A204.1 (cell line): ENCODE measurements at regions not wholly inside any gene's neighbourhood (a gene's known extent, or its start where the extent isn't known, plus 50 kb on each side); places are given as distances from the start of the nearest gene placed in this dataset.

ENCODE experiments used
- FAIRE-seq: peaks from 2 replicates; lab custom pipeline; 2012; peaks lifted over from hg19 to GRCh38; lab: Jason Lieb, UNC

DNA sequence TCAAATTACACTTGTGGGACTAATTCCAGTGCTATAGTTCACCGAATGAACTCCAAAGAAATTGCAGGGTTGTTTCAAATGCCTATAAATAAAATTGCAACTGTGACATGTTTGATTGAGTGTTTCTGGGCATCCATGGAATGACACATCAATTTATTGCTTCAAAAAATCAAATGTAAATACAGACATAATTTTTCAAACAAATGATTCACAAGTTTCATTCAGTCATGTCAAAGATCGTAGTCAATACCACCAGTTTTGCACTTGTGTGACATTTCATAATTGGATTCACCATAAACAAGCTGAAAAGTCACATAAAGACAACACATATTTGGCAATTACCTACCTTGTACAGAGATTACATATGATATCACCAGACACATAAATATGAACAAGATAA is 350.8 kb downstream of the CDH2 start:
- FAIRE-seq: no peak

DNA sequence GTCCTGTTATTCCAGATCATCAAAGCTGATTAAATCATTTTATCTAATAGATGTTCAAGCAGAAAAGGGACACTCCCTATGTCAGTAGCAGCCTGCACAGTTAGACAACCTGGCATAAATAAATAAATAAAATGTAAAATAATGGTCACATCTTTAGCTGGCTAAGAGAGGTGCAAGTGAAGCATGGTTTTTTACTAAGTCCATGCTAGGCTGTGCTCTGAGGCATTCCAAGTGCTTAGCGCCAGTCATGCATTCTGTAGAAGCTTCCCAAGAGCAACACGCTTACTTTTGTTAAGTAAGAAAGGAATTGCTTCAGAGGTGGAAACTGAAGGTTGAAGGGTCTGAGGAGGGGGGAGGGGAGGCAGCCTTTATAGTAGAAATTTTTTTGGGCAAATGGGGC is 351.2 kb downstream of the CDH2 start:
- no peak for FAIRE-seq

DNA sequence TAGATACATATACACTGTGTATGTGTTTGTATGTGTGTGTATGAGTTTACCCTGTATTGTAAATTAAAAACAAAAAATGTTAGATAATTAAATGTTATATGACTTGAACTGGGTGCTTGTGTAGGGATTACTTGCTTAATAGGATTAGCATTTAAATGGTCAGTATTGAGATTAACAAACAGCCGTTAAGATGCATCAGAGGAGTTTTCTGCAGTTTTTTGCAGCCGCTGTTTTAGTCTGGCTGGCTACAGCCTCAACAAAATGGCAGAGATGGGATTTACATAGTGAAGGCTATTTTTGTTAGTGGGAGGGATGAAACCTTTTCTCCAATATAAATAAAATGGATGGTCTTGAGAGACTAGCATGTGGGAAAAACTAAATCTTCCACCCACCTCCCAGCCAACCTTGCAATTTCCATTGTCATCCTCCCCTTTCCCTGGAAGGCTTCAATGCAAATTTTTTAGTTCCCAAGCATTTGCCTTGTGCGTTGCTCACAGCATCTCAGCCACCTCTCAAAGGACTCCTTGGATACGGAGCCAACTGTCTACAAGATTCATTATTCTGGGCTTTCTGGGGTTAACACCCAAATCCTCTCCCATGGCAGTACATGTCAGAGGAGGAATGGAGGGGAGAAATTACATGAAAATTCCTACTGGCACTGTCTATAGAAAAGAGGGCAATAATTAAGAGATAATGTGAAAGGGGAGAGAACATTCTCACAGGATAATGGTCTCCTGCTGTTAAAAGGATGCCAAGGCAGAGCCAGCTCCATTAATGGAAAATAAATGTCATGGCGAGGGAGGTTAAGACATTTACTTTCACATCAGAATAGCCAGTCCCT is 351.9 kb downstream of the CDH2 start:
- FAIRE-seq: no peak

DNA sequence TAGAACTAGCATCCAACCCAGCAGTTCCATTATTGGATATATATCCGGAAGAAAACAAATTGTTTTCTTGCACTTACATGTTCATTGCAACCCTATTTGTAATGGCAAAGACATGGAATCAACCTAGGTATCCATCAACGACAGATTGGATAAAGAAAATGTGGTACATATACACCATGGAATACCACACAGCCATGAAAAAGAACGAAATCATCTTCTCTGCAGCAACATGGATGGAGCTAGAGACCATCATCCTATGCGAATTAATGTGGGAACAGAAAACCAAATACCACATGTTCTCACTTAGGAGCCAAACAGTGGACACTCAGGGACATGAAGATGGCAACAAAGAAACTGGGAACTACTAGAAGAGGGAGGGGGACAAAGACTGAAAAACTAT is 352.7 kb downstream of the CDH2 start:
- no peak for FAIRE-seq

DNA sequence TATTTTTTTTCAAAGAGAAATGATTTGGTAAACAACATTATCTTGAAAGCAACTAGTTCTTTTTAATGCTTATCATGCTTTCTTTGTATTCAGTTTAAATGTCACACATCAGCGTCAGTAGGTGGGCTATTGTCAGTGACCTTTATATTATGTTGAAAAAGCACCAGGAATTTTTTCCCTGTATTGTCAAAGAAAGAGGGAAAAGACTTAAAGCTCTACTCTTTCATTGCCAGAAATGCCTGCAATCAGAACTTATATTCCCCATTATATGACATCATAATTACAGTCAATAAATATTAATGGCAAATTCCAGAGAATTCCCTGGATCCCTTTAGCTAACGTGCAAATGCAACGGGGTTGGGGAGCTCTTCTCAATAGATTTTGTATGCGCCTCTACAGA is 353.9 kb downstream of the CDH2 start:
- FAIRE-seq: no peak

DNA sequence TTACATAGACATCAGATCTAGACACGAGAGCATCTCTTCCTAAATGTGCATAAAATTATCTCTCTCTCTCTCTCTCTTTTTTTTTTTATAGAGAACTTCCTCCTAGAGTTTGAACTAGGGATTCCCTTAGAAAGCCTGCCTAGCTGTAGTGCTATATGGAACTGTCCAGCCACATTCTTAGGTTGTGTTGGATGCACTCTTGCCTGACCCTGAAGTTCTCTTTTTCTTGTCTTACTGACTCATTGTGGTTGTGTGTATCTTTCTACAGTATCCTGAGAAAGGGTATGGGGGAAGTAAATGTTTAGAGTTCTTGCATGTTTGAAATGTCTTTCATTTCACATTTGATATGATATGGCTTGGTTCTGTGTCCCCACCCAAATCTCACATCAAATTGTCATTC is 368.2 kb downstream of the CDH2 start:
- no peak for FAIRE-seq

DNA sequence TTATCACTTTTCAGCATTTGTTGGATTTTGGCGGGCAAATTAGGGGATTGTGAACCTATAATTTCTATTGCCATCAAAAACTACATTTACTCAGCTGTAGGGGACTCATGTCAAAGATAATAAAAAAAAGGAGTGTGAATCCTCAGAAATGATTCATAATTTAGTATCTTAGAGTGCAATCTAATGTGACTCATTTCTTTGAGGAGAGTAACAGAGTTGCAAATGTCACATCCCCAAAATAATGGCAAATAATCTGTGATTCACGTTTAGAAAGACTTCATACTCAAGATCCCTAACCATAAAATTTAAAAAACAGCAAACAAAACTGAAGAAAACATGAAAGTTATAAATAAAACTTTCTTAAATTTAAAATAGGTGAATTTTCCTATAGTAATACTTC is 373.0 kb downstream of the CDH2 start:
- no peak for FAIRE-seq

DNA sequence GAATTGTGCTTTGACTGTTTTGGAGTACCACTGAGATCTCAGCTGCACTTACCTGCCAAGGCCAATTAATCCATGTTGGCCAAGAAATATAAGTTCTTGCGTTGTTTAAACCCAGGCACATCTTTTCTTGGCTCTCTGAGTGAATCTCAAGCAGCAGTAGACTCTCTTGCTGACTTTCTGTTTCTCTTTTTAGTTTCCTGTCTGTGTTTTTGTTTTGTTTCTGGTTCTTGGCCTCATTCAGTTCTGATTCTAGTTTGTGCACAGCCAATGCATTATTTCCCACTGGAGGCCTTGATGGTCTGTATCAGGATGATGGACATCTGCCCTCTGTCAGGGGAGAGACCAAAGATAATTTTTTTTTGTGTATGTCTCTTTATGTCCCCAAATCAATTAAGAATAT is 379.4 kb downstream of the CDH2 start:
- FAIRE-seq: no peak

DNA sequence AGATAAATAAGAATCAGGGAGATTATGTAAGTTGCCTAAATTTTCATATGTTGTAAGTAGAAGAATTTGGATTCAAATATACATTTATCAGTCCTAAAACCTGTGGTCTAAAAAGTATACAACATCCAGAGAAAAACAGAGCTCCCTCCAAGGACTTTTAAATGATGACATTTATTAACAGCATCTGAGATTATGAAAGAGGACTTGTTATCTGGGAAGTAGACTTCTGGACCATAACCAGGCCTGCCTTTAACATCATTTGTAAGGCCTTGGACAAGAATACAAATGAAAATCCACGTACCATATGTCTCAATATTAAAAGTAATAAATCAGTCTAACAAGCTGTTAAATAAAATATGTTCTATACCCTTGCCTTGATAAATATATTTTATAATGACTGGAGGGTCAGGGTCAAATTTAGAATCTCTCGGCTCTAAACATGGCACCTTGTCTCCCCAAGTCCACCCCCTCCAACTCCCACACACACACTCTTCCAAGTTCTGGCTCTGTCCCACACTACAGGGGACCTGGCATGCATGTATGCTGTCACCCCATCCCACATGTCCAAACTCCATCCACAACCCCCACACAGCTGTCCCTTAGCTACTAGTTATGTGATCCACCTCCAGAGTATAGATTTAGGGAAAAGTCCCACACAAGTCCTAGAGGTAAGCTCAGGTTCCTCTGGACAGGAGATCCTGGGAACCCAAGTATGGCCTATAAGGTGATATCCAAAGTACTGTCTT is 382.6 kb downstream of the CDH2 start:
- FAIRE-seq: no peak

DNA sequence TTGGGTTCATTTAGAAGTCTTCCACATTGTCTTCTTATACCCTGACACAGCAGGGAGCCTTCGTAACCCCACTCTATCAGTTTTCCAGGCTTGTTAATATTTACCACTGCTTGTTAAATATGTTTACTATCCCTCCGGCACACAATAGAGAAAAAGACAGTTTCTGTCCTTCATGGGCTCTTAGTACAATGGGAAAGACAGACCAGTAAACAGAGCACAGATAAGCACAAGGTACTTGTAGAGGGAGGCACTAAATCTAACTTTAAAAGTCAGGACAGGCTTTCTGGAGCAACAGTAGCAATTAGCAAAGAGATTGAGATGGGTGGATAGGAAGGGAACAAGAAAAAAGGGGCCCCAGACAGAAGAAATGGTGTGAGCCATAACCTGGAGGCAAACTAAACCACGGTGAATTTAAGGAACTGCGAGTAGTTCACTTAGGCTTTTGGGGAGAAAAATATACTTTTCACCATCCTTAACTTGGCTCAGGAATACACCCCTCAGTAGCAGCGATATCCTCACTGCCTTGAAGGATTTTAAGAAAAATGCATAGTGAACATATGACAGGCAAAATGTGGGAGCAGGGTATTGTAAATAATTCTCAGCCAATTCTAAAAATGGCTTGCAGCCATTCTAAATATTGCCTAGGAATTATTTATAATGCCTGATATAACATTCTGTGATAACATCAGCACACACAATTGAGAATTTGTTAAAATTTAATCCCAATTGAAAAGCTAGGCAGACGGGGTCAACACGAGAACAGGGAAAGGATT is 383.7 kb downstream of the CDH2 start:
- FAIRE-seq: no peak

DNA sequence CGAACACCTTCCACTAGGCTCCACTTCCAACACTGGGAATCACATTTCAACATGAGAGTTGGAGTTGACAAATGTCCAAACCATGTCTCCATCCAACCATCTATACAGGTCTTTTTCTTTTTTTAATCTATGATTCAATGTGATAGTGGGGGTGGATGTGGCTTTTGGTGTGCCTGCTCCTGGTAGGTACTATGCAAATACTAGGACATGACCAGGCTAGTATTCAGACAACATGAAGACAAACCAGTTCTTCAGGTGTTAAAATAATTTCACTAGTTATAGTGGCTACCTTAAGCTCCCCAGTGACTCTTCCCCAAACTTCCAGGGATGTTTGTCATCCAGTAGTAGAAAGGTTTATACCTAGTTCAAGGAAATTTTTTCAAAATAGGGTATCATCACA is 387.5 kb downstream of the CDH2 start:
- no peak for FAIRE-seq

DNA sequence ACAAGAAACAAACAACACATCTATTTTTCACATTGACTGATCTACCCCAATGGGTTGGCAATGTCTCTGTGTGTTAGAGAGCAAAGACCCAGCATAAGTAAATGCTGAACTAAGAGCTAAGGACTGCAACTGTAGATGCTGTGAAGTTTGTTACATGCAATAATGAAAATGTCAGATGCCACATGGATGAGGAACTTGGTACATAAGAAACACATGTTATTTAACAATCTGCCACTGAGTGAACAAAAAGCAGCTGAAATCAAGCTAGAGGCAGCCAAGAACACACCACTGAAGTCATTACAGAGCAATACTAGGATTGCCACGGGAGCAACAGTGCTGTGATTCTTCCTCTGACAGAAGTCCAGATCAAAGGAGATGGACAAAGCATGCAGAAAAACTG is 389.4 kb downstream of the CDH2 start:
- no peak for FAIRE-seq

DNA sequence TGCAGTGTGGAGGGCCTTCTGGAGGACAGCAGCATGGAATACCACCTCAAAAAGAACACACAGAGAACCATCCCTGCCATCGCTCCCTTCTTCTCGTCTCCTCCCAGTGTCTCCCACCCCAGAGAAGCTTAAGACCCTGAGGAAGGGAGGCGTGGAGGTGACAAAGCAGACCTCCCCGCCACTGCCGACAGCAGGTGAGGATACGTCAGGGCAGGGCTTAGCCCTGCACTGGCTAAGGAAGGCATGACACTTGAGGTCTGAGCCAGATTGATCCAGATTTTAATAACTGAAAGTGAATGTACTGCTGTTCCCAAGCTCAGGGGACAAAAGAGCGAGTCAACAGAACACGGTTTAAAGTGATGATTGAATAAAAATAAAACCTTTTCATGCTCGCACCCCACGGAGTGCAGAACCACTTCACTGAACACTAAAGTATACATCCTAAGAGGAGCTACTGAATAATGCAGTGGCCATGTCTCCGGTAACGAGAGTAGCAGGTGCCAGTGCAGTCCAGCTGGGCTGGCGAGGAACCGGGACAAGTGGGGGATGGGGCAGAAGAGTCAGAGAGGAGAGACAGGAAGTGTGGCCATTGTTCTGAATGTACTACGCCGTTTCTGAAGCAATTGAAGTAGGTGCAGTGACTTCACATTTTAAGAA is 391.0 kb downstream of the CDH2 start:
- no peak for FAIRE-seq

DNA sequence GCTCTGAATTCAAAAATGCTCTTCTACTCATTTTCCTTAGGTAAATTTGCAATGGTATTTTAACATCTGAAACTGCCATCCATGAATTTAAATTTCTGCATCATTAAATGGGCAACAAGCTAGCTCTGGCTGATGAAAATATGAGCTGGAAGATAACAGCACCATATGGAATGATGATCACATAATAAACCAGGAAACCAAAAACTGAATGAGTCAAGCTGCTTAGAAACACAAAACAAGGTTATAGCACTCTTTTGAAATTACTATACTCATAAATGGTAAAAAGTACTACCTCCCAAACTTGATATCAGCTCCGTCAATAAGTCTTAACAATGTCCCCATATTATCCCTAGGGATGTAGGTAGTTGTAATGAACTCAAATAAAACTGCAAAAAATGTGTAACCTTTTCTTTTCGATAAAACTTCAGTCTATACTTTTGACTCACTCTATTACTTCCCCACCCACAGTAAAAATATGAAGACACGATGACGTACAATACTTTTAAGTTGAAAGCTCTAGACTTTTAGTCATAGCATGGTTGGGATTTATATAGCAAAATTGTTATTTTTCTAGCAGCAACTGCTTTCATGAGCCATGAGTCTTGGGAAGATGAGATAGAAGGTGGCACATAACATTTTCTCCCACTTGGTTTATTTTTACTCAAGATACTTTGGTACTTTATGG is 396.7 kb downstream of the CDH2 start:
- FAIRE-seq: no peak

DNA sequence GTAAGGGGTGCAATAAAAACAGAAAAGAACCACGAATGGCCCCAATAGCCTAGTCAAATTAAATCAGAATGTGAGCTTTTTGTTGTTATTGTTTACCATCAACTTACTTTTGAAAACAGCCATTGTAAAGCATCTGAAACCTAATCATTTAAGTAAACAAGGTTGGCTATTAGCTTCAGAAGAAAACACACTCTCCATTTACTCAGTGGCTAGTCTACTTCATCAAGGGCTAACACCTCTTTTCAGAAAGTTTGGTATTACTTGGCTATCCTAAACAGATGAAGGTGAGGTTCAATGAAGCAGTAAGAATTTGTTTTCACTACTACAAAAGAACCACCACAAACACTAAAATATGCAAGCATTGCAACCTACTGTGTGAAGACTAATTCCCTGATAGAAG is 398.0 kb downstream of the CDH2 start:
- no peak for FAIRE-seq

DNA sequence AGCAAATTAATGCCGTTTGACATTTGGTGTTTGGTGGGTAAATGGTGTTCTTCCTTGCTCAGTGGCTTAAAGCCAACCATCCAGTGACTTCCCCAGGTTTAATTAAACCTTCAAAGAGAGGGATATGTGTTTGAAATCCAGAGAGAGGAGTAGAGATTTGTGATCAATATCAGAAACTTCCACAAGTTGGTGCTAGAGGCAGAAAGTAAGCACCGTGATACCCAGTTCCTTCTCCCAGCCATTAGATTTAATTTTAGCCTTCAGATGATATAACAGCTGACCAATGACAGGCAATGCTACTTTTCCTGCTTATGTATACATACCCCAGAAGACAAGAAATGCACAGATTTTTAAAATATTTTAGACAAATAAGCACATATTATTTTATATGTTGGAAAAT is 398.5 kb downstream of the CDH2 start:
- no peak for FAIRE-seq

DNA sequence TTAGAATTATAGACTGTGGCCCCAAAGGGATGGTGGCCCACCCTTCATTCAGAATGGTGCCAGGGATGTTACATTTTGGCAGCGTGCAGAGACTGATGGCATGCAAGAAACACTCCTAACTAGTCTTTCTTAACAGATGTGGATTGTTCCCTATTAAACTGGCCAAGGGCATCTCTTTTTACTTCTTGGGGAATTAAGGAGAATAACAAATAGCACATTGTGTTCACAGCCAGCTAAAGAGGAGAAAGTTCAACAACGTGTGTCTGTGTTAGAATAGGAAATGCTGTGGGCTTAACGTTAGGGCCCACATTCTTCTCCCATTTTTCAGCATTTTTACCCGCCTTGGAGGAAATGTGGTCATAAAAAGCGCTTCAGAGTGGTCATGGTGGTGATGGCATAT is 404.8 kb downstream of the CDH2 start:
- no peak for FAIRE-seq

DNA sequence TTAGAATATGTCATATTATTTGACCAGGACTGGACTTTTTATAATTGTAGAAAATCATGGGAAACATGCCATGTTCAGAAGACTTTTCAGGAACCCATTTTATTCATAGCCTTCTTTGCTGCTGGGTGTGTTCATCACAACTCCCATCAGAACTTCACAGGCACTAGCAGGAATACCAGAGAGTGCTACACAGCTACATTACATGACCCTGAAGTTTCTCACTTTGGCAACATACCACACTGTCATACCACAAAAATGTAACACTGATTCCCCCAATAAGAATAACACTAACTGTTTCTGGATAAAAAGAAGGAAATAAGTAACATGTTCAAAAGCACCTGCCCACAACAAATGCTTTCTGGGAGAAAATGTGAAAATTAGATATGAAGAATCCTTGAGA is 405.4 kb downstream of the CDH2 start:
- FAIRE-seq: no peak

DNA sequence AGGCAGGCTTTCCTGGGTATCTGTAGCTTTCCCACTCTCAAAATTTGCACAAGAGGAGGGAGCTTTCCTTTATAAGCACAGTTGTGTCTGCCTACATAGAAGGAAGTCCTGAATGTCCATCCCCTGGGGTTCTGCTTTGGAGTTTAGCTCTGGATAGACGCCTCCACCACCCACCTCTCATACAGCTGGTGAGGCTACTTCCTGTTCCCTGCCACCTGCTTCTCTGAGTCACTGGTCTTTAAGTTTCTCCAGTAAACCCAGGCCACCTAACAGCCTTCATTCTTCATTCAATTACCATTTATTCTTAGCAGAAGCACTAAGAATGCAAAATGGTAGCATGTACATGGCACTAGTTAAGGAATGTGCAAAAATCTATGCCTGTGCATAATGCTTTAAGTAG is 407.8 kb downstream of the CDH2 start:
- no peak for FAIRE-seq

DNA sequence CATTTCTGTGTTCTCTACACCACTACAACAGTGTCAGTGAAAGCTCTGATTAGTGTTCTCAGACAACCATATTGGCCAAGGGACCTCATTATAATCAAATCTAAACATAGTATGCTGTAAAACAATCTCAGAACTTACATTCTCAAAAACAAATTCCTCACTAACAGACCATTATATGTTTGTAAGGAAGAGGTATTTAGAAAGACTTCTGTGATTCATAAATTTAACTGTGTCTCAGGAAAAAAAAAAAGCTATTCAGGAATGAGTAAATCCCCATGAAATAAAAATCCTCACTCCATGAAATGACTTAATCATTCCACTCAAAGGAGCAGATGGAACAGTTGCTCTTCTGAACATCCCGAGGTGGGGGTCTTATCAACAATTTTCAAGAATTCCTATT is 413.0 kb downstream of the CDH2 start:
- no peak for FAIRE-seq

DNA sequence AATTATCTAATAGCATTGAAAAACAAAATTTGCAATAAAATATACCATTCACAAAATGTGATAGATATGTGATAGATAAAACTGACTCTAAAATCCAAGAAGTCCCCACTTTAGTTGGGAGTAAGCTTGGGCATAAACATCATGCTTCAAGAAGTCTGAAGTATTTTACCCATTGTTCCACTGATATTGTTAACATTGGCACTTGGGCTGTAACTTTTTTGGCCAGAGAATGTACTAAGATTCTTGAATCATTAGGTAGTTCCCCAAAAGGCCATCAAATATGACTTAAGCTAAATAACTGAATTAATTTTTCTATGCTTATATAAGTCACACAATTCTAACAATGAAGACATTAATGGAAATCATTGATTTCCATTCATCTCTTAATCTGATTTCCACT is 413.6 kb downstream of the CDH2 start:
- no peak for FAIRE-seq

DNA sequence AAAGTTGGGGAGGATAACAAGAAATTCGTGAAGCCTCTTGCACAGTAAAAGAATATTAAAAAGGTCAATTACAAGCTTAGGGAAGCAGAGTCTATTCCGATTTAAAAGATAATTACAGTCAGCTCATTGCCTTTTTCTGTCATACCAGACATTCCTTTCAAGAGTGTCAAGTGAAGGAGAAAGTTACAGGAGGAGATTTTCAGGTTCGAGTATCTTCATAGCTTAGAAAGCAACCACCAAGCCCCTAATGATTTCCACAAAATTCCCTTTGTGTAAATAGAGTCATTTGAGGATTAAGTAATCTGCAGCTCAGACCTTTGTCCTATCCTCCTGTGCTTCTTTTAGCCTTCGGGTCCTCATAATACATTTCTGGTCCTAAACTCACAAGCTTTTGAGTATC is 414.9 kb downstream of the CDH2 start:
- no peak for FAIRE-seq
